ENCODE measurements at regions not wholly inside any gene's neighbourhood (a gene's known extent, or its start where the extent isn't known, plus 50 kb on each side); places are given as distances from the start of the nearest gene placed in this dataset.
A peak's percentile ranks its signal among the peaks of the same experiment; 100 is the strongest.

DNA sequence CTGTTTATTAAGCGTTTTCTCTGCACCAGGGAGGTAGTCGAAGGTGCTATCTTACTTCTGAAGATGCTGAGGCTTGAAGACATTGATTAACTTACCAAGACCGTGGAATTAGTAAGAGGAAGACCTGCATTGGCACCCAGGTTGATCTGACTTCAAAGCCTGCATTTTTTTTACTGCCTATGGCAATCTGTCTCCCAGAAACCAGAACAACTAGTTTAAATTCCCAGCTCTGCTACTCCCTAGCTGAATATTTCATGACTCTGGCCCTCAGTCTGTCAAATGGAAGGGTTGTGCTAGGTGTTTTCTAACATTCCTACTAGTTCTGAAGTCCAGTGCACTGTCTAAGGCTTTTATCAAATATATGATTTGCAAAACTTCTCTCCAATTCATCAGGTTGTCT is 52.0 kb upstream of the GRAMD1B start:
- no peak for DNase-seq

DNA sequence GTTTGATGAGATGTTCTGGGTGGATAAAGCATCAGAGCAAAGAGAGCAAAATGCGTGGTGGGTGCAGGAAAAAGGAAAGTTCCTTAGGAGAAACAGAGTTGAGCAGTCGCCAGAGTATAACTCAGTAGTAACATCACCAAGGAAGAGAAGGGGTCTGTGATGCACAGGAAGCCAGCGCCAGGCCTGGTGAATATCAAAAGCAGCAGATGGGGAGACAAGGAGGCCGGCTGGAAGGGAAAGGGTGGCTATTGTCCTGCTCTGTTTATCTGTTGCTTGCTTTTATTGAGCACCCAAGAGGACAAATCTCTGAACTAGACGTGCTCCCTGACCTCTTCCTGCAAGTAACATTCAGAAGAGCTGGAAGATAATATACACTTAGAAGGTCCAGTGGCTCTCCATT is 52.7 kb upstream of the GRAMD1B start:
- no peak for DNase-seq

GRCh38 chr11:123375832-123376231 is 54.2 kb upstream of the GRAMD1B start:
- no peak for DNase-seq

GRCh38 chr11:123374622-123374968 is 55.5 kb upstream of the GRAMD1B start:
- DNase-seq, result no peak

GRCh38 chr11:123373754-123374621 is 56.1 kb upstream of the GRAMD1B start:
- no peak for DNase-seq

GRCh38 chr11:123371506-123372297 is 58.4 kb upstream of the GRAMD1B start:
- DNase-seq, result no peak

GRCh38 chr11:123366924-123367323 is 63.1 kb upstream of the GRAMD1B start:
- DNase-seq, result no peak

GRCh38 chr11:123365955-123366354 is 64.1 kb upstream of the GRAMD1B start:
- DNase-seq, result no peak

GRCh38 chr11:123364080-123364479 is 66.0 kb upstream of the GRAMD1B start:
- DNase-seq, result no peak

DNA sequence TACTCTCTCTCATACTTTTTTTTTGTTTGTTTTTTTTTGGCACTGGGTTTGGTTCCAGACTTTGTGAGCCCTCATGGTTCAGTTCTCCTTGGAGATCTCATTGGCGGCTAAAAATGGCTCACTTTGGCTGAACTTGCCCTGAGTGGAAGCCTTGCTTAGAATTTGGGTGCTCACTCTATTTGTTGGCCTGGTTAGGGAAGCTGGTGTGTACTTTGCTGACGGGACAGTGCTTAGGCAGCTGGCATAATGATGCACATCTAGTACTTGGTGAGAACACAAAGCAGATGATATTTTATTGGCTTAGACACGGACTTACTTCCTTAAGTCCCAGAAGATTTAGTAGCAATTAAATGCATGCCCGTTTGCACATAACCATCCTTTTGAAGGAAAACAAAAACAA is 66.5 kb upstream of the GRAMD1B start:
- DNase-seq, result no peak

- no peak for DNase-seq
Measured at GRCh38 chr11:123362941-123363340, 67.1 kb upstream of the GRAMD1B start.

DNA sequence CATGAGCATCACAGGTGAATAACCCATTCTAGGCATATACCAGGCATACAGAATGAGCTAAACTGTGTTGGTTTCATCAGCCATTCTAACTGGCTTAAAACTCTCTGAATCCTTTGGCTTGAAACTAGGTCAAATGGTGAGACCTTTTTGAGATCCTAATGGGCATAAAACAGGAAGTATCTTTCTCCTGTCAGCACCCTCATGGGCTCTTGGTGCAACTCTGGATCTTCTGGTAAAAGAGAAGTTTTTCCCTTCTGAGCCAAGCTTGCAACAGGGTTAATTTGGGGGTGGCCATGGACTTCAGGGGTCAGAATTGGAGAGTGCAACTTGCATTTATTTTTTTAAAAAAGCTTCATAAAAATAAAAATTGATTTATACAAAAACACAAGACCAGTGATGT is 67.9 kb upstream of the GRAMD1B start:
- no peak for DNase-seq

DNA sequence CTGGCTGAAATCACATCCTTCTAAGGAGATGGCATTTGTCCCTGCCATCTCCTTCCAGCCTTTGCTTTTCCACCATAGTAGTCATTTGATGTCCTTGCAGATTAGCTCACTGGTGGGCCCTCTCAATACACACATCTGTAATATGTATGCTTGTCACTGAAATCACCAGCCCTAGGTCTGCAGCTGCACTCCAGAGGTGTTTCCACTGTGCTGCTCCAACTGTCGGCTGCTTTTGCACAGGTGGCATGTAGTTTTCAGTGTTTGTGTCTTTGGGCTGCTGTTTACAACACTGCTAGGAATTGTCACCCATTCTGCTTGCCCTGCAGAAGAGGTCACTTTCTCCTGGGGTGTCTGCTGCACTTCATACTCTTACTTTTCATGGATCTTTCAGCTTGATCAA is 69.0 kb upstream of the GRAMD1B start:
- no peak for DNase-seq

GRCh38 chr11:123360267-123360936 is 69.7 kb upstream of the GRAMD1B start:
- no peak for DNase-seq

GRCh38 chr11:123357990-123358827 is 71.9 kb upstream of the GRAMD1B start:
- DNase-seq, result peak; percentile 18

DNA sequence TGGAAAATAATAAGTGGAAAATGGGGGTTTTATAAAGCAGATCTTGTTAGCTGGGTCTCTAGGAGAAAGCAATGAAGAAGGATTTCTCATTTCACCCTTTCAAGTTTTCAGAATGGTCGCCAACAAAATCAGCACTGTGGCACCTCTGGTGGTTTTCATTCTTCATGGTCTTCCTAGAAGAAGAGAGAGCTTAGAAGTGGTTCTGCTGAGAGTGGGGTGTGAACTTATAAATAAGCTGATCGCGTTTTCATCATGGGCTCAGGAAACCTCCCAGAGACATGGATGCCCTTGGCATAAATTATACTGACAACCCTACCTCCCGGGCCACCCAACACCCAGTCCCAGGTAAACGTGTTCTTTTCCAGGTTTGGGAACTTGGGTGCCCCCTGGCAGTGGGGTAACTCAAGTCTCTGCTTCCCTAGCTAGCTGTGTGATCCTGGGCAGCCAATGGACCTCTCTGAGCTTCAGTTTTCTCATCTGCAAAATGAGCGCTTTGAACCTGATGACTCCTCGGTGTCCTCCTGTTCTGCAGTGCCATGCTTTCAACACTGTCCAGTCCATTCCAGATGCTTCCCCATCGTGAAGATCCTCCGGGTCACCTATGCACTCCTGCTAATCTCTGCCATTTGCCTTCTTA is 72.6 kb upstream of the GRAMD1B start:
- DNase-seq, result no peak

GRCh38 chr11:123356539-123356938 is 73.5 kb upstream of the GRAMD1B start:
- no peak for DNase-seq

GRCh38 chr11:123354371-123354975 is 75.6 kb upstream of the GRAMD1B start:
- no peak for DNase-seq

GRCh38 chr11:123351375-123351774 is 78.7 kb upstream of the GRAMD1B start:
- no peak for DNase-seq

DNA sequence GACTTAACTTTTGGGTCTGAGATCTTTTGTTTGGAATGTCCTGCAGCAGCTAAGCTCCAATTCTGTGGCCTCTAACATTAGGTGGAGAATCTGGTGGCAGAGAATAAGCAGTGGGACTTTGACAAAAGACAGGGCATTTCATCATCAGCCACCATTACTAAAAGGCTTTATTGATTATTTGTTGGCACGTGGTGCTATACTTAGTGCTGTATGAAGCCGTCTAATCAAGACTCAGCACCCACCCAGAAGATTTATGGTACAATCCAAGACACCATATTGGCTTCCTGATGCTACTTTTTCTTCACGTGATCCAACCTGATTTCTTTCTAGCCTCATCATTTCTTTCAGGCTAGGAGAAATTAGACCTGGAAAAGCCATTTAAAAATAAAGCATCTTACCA is 80.7 kb upstream of the GRAMD1B start:
- DNase-seq, result no peak

GRCh38 chr11:123344790-123345357 is 85.2 kb upstream of the GRAMD1B start:
- DNase-seq, result no peak

All from EL (cell line).